GM18520 (cell line): ENCODE measurements at regions not wholly inside any gene's neighbourhood (a gene's known extent, or its start where the extent isn't known, plus 50 kb on each side); places are given as distances from the start of the nearest gene placed in this dataset.
"Not testable (repeated sequence)": the region's sequence is repeated elsewhere in the genome, so short reads cannot be mapped to it uniquely, and the experiment has no call there.

Experiments used
- ATAC-seq: cut with Tn5 transposase; IDR thresholded peaks from one replicate; pipeline ENCODE4 v1.9.1; 2021; ENCODE audit not compliant: unreplicated experiment

DNA sequence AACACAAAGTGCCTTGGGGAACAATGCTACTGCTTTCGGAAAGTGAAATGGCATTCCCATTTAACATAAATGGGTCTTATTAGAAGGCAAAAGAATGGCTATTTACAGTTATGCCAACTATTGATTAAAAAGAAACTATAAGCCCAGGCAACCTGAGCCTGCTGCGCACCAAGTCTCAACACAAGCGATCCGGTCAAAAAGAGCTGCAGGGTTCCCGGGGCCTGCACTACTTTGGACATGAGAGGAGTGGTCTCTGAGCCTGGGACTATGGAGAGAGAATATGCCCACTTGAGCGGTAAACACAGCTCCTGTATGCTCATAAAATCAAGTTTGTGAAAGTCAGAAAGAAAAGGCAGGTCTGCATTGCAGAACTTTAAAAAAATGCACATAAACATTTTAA is 660.7 kb downstream of the EFNA5 start:
- ATAC-seq: no peak

DNA sequence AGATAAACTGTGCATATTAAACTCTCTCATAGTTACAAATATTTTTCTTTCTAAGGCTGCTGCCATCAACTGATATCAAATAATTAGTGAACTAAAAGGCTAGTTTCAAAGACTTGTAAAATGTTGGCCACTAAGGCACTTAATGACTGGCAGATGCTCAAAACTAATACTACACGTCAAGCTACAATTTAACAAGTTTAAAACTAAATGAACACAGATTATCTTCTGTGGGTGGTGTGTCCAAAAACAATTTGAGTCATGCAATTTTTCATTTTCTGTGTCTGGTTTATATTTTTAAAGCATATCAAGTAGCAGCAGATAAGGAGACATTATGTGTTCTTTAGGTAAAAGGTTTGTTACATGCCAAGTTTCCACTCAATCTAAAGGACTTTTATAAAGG is 665.1 kb downstream of the EFNA5 start:
- no peak for ATAC-seq

DNA sequence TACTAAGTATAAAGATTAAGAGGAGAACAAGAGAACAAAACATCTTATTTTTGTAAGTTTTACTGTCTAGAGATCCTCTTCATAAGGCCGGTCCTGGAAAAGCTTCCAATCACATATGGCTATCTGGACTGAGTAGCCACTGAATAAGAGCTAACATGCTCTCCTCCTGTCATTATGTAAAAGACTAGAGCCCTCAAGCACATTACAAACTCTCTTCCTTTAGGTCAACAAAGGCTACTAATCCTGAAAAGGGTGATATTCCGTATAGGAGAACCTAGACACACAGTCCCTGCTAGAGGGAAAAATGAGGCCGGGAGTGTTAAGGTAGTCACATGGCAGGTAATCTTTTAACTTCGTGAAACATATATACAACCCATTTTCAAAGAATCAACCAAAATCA is 665.6 kb downstream of the EFNA5 start:
- ATAC-seq: no peak

DNA sequence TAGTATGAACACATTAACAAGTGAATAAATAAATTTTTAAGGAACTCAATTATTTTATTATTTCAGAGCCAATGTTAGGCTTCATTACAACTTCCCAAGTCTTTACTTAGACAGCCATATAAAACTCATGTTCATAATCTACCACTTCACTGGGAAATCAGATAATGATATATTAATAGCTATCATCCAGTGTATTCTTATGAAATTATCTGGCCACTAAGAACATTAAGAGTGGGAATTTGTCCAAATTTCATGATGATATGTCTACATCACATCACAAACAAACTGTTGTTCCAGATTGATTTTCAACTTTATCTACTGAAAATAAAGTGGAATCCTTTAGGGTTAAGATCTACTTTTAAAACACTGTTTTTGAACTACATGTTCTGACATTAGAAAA is 668.6 kb downstream of the EFNA5 start:
- ATAC-seq: no peak

DNA sequence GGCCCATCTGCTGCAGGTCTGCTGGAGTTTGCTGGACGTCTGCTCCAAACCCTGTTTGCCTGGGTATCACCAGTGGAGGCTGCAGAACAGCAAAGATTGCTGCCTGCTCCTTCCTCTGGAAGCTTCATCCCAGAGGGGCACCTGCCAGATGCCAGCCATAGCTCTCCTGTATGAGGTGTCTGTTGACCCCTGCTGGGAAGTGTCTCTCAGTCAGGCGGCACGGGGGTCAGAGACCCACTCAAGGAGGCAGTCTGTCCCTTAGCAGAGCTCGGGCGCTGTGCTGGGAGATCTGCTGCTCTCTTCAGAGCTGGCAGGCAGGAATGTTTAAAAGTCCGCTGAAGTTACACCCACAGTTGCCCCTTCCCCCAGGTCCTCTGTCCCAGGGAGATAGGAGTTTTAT is 671.2 kb downstream of the EFNA5 start:
- not testable (repeated sequence) for ATAC-seq

DNA sequence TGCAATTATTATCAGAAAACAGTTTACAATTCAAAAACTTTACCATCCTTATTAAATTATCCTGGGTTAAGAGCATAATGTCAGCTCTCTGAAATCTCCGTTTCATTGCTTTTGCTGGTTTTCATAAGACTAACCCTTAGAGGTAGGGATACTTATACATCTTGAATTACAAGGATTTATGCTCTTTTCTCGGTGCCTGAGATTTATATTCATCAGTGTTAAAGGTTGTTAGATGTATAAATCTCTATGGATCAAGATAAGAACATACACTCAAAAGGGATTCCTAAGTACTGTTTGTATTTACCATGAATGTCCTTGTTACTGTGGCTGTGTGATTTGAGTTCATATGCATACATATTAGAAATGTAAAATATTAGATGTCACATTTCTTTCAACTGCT is 684.7 kb downstream of the EFNA5 start:
- no peak for ATAC-seq

DNA sequence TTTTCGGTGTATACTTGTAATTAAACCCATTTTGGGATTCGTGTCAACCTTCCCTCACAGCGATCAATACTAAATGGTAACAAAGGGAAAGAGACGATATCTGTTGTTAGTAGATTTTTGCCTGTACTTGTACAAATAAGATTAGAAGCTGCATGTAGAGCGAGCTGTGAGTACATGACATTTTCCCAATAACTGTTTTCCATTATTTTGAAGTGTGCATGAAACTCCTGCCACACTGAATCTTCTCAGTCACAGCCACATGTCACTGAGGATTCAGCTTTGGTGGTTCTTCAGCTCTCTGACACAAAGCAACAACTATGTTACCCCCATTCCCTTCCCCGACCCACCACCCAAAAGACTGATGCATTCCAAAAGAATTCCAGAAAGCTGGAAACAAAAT is 685.6 kb downstream of the EFNA5 start:
- no peak for ATAC-seq

DNA sequence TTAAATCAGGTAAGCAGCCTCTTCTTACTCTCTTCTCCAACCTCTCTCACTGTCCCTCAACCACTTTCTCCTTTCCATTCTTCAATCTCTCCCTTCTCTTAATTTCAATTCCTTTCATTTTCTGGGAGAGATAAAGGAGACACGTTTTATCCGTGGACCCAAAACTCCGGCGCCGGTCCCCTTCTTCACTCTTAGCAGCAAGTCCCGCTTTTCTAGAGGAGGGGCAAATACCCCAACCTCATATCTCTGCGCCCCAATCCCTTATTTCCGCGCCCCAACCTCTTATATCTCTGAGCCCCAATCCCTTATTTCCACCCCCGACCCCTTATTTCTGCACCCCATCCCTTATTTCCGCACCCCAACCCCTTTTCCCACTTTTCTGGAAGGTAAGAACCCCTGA is 691.6 kb downstream of the EFNA5 start:
- ATAC-seq: not testable (repeated sequence)

DNA sequence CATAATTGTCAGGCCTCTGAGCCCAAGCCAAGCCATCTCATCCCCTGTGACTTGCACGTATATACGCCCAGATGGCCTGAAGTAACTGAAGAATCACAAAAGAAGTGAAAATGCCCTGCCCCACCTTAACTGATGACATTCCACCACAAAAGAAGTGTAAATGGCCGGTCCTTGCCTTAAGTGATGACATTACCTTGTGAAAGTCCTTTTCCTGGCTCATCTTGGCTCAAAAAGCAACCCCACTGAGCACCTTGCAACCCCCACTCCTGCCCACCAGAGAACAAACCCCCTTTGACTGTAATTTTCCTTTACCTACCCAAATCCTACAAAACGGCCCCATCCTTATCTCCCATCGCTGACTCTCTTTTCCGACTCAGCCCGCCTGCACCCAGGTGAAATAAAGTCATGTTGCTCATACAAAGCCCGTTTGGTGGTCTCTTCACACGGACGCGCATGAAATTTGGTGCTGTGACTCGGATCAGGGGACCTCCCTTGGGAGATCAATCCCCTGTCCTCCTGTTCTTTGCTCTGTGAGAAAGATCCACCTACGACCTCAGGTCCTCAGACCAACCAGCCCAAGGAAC is 692.1 kb downstream of the EFNA5 start:
- ATAC-seq: not testable (repeated sequence)

DNA sequence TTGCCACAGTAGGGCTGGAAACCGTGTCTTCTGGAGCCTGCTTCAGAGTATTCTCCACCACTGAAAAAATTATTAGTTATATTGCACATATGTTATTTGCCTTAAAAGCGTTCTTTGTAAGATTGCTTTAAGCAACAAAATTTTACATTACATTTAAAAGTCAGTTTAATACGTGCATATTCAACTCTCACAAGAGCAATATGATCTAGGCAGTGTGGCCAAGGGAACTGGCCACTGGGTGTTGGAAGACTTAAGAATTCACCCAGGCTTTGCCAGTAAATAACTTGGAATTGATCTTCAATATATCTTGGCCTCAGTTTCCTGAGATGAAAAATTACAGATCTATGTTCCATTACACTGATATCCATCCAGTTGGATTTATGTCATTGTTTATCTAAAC is 694.4 kb downstream of the EFNA5 start:
- no peak for ATAC-seq

DNA sequence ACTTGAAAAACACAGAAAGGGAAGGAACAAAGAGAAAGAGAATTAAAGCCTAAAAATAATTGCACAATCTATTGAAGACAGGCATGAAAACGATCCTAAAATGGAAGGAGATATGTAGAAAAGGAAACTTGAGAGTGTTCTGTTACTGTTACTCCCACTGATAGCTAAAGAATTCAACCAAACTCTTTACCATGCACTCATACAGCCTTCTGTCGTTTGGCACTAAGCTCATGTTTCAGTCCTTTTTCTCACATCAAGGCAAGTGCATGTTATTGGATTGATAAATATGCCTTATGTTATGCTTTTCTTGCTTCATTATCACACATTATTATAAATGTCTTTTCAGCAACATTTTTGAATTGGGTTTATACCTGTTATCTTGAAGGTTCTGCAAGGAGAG is 696.5 kb downstream of the EFNA5 start:
- ATAC-seq: no peak

DNA sequence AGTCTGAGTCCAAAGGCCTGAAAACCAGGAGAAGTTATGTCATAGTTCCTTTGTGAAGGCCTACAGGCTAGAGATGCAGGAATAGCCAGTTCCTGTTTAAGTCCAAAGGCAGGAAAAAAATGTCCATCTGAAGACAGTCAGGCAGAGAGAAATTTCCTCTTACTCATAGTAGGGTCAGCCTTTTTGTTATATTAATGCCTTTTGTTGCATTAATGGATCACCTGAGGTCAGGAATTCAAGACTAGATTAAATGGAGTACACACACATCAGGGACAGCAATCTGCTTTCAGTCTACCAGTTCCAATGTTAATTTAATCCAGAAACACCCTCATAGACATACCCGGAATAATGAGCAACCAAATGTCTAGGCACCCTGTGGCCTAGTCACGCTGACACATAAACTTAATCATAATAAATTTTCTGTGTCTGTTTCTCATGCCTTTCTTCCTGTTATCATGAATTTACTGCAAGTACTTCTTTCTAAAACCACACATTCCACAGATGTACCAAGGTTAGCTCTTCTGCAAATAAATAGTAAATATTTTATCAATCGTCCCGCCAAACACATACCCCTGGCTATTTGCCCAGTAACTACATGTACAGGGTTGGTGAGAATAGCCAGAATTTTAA is 703.9 kb downstream of the EFNA5 start:
- ATAC-seq: no peak

DNA sequence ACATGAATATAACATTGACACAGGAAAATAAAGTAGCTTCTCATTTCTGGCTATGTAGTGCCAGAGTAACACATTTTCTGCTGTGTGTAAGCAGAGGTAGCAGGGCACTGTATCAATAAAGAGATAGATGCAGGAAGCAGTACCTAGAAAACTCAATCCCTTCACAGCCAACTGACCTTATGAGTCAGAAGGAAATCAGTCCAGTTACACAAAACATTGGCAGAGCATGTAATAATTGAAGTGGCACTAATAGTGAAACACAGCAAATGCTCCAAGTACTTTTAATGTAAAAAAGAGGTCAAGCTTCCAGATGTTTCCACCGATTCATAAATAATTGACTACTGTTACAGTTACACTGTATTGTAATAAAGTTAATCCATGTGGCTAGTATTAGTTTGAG is 706.6 kb downstream of the EFNA5 start:
- ATAC-seq: no peak

DNA sequence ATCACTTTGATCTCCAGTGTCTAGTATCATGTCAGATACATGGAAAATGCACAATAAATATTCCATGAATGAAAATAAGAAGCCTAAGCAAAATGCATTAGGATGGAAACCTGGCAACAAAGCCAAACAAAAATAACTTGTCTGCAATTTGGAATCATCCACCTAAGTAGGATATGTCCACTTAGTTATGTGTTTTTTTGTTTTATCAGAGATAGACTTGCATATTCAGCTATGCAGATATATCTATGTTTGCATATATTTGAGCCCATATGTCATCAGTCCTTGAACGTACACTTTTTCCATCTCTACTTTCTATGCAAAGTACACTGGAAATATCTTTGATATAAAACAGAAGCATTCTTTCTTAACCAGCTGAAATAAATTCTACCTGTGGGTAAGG is 707.1 kb downstream of the EFNA5 start:
- ATAC-seq: no peak

DNA sequence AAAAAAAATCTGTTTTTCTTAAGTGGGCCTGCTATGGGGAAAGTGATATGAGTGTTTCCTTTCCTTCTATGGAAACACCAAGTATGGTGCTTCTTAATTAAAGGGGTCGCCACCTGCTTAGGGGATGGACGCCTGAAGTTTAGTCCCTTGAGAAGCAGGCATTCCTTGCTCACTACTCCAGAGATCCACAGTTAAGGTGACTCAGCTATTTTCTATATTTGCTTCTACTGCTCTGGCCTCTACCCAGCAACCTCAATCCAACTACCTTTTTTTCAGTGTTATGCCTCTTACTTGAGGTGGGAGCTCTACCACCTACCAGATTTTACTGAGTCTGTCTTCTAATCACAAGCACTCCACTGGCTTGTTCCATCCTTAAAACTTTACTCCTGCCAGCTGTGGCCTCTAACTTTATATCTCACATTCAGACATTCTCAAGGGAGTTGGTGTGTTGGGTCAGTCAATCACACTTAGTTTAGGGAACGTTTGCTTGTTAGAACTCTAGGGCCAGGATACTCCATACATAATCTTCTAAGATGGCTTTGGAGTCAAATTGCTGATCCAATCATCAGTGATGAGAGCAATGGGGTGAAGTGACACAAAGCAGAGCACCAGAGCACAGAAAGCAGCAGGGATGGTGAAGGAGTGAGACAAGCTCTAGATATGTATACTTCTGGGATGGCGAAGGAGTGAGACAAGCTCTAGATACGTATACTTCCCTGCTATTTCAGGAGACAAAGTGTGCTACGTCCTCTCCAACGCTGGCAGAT is 708.1 kb downstream of the EFNA5 start:
- no peak for ATAC-seq

DNA sequence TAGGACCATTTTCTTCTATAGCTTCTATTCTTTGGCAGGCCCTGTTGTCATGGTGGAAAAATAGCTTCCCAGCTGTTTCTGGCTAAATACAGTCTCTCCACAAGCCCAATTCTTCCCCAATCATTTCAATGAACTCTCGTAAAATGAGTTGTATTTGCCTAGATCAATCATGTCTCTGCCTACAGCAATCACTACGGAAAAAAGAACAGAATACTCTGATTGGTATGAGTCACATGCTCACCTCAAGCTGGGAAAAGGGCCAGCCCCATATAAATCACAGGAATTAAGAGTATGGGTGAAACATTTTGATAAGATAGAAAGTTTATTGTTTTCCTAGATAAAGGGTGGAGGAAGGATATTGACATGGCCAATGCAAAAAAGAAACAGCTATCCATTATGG is 711.4 kb downstream of the EFNA5 start:
- ATAC-seq: no peak

DNA sequence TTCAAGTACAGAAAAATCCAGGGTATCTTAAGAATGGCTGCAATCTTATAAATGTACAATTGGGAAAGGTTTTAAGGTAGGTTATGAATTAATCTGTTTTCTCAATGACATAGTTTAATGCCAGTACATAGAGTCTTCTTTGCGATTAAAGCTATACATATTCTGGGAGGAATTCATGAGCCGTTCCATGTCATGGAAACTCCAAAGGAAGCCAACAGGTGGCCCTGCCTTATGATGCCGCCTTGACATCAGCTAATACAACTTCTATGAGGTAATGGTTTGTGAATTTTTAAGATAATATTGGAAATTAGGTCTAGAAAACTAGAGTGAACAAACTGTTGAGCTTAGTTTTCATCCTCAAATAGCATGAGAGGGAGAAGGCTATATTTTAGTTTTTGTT is 713.4 kb downstream of the EFNA5 start:
- ATAC-seq: no peak

DNA sequence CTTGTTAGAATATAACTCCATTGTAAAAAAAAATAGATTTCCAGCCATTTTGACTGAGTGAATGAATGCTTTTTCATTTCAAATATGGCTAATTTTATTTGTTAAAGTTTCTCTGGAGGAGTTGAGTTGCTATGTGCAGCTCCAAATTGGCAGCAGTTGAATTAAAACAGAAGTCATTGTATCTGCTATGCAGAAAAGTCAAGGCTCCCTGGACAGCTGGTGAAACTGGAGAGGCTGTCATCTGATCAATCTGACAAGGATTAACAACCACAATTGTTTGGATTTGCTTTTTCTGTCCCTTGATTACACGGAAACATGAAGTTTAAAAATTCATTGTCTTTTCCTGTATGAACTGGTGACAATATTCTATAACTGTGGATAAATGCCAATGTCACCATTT is 713.9 kb downstream of the EFNA5 start:
- ATAC-seq: no peak

DNA sequence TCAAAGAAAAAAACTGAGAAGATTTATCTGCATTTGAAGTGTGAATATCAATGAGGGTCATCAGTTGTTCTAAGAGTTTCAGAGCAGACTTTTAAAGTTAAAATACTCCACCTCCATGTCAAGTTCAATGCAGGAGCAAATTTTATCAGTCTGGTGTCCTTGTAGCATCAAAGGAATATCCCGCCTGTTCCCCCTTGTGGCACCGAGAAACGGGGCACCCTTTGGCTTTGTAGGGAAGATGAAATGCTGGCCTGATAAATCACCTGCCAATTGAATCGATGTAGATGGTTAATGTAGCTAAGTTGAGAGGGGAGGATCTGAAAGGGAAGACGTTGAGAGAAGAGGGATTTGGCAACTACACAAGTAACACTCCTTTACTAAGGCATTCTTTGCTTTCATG is 714.5 kb downstream of the EFNA5 start:
- ATAC-seq: no peak

DNA sequence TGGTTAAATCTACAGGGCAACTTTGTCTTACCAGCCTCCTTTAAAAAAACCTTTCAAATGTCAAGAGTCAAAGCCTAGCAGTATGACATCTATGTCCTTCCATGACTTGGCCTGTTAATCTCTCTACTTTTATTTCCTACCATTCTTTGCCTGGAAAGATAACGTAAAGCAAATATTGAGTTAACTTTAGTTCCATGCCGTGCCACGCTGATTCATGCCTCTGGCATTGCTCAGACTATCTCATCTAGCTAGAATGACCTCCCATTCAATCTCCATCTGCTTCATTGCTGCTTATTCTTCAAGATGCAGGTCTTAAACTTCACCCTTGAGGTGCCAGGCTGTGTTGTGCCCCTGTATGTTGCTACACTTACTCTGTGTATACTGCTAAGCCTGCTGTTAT is 729.8 kb downstream of the EFNA5 start:
- ATAC-seq: no peak

DNA sequence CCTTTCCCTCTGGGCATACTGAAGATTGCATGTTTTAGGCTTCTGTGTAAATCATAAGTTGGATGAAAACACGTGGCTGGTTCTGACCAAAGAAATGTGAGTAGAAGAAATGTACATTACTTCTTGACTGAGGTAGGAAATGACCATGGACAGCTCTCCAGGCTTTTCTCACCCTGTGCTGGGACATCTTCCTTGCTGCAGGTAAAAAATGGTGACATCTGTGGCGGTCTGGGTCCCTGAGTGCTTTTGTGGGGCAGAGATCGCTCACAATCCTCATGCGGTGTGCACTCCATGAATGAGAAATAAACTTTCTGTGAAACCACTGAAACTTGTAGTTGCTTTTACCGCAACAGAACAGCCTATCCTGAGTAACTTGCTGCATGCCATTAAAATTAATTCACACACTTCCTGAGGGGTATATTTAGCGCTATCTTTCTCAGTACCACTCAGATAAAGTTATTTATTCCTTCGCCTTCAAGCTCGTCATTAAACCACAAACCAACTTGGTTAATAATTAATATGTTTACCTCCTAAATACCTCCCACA is 730.4 kb downstream of the EFNA5 start:
- ATAC-seq: no peak

DNA sequence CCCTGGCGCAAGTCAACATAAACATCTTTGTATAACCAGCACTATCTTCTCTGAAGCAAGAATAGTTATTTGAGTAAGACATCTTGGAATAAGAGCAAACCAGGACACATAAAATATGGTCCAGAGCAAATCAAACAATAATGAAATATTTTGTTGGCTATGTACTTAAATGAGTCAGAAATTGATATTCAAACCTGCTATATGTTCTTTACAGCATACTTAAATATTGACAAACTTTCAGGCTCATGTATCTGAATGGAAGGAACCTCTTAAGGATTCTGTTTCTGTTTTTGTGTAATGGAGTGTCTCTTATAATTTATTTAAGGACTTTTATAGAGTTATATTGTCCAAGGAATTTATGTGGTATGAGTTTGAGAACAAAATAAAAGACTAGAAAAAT is 747.3 kb downstream of the EFNA5 start:
- no peak for ATAC-seq
